HG03439 (cell line): ENCODE measurements at regions not wholly inside any gene's neighbourhood (a gene's known extent, or its start where the extent isn't known, plus 50 kb on each side); places are given as distances from the start of the nearest gene placed in this dataset.
"Not testable (repeated sequence)": the region's sequence is repeated elsewhere in the genome, so short reads cannot be mapped to it uniquely, and the experiment has no call there.

ENCODE experiments used
- ATAC-seq: cut with Tn5 transposase; IDR thresholded peaks from one replicate; pipeline ENCODE4 v1.9.1; 2021; ENCODE audit warnings: mild to moderate bottlenecking, moderate library complexity; ENCODE audit not compliant: unreplicated experiment

GRCh38 chr4:106869551-106869950 is 166.6 kb downstream of the DKK2 start:
- ATAC-seq = no peak

GRCh38 chr4:106868381-106869035 is 167.6 kb downstream of the DKK2 start:
- no peak for ATAC-seq

GRCh38 chr4:106864231-106864630 is 171.9 kb downstream of the DKK2 start:
- no peak for ATAC-seq

DNA sequence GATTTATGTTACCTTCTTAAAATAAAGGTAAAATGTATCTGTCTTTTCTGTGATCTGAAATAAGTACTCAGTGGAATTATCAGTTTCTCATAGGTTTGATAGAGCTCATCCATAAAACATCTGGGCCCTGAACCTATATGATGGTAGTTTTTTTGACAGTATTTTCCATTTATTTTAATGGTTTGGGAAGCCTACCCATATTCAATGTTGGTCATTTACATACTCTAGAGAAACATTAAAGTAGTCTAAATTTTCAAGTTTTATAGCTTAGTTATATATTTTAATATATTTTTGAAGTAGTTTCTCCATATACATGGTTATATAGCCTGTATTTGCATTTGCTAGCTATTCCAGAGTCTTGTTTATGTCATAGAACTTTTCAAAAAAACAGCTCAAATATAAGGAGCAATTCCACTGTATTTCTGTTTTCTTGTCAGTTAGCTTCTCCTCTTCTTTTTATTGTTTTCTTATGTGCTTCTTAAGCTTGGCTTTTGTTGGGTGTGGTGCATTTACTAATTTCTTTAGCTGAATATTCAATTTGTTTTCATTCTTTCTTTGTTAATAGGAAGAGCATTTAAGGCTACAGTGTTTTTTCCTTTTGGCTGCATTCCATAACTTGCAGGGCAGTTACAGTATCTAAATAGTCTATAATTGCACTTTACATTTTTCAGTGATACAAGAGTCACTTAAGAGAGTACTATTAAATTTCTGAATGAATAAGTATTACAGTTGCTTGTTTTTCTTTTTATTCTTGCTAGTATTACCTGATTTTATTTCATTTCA is 181.4 kb downstream of the DKK2 start:
- no peak for ATAC-seq

DNA sequence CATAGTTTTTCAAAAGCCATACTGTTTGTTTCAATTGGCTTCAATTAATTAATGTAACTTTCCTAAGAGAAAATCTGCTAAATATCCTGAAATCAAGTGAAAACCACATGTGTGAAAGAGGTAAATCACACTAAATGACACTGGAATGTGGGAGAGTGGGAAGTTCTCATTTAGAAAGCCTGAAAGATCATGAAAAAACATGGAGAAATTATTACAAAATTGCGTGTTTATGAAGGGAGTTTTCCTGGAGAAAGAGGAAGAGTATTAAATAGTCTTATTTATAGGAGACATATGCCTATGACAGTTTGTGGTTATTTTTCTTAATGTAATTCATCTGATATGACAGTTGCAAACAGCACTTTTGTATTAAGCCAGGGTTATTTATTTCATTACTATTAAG is 183.7 kb downstream of the DKK2 start:
- no peak for ATAC-seq

- ATAC-seq = no peak
Measured at GRCh38 chr4:106851726-106852125, 184.4 kb downstream of the DKK2 start.

DNA sequence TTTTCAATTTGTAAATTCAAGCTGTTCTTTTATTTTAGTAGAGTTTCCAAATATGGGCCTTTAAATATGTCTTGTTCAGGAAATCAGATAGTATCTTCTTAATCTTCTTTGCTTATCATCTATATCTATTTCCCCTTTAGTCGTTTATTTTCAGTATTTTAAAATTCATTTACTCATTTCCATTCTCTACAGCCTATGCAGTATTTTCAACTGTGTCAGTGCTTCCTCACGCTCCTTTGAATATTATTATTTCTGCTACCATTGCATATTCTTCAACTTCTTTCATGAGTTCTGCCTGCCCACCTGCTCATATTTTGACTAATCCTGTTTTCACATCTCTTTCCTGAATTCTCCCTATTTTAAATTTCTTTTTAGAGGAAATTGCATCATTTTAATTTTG is 185.4 kb downstream of the DKK2 start:
- no peak for ATAC-seq

GRCh38 chr4:106835919-106836318 is 200.2 kb downstream of the DKK2 start:
- ATAC-seq = no peak

DNA sequence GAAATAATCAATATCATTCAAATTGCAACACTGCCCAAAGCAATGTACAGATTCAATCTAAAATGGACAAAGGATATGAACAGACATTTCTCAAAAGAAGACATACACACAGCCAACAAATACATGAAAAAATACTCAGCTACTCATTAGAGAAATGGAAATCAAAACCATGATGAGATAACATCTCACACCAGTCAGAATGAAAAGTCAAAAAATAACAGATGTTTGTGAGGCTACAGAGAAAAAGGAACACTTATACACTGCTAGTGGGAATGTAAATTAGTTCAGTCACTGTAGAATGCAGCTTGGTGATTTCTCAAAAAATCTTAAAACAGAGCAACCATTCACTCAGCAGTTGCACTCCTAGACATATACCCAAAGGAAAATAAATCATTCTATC is 205.2 kb downstream of the DKK2 start:
- no peak for ATAC-seq

- ATAC-seq = no peak
Measured at GRCh38 chr4:106818764-106819163, 217.3 kb downstream of the DKK2 start.

DNA sequence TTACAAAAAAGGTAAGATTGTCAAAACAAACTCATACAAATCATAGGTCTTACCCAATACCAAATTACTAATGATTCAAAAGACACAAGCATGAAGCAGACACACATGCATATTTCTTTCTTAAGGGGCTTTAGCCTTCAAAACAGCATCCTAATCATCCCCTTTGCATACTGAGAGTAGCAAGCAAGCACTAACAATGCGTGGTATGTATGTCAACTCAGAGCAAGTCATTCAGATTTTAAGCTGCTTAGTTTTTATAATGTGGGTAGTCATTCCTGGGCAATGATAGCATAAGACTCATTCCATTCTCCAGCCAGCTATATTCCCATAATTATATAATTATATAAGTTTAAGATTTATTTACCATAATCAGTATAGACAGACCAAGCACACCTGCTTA is 219.6 kb downstream of the DKK2 start:
- ATAC-seq = no peak

- ATAC-seq = no peak
Measured at GRCh38 chr4:106810122-106810521, 226.0 kb downstream of the DKK2 start.

- no peak for ATAC-seq
Measured at GRCh38 chr4:106809076-106809475, 227.0 kb downstream of the DKK2 start.

GRCh38 chr4:106806158-106806797 is 229.8 kb downstream of the DKK2 start:
- ATAC-seq = no peak

- no peak for ATAC-seq
Measured at GRCh38 chr4:106803083-106803482, 233.0 kb downstream of the DKK2 start.

DNA sequence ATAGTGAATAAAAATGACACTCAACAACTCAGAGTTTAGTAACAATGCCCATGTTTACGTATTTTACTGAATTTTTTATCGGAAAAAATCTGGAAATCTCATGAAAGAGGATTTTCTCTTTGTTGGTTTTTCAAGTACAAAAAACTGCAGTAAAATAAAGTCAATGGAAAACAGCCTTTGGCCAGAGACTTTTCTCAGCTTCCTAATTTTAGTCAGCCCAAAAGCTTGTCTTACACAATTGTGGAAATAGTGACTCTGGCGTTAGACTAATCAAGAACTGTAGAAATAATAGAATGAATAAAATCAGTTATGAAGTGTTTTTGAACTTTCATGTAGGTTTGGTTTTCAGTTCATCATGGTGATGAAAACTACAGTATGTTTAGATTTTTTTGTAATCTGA is 234.7 kb downstream of the DKK2 start:
- ATAC-seq = no peak

DNA sequence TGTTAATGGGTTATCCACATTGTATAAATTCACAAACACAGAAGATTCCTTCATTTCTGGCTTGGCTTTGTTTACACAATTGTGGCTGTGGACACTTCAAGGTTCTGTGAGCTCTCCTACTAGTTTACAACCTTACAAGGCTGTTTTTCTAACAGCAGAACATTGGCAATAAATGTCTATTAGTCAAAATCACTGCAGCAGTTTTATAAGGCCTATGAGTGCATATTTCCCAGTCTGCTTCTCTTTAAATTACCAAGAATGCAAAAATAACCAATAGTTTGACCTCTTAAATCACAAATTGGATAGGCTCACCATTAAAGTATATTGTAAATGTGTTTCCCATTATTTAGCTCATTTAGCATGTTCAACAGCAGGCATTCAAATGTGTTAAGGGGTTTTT is 239.2 kb downstream of the DKK2 start:
- ATAC-seq = no peak

DNA sequence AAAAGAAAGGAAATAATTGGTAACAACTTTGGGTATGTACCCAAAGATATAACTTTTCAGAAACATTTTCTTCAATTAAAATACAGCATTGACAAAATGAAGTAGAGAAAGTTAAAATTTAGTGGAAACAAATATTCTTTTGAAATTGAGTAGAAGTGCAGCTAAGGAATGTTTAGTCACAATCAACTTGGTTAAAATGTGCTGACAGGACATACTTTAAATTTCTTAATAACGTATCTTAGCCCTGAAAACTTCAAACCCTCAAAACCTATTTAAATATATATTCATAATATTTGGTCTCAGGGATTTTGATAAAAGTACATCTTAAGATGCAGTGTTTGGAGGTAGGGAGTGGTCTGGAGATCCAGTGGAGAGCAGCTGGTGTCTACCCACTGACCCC is 240.8 kb downstream of the DKK2 start:
- no peak for ATAC-seq

DNA sequence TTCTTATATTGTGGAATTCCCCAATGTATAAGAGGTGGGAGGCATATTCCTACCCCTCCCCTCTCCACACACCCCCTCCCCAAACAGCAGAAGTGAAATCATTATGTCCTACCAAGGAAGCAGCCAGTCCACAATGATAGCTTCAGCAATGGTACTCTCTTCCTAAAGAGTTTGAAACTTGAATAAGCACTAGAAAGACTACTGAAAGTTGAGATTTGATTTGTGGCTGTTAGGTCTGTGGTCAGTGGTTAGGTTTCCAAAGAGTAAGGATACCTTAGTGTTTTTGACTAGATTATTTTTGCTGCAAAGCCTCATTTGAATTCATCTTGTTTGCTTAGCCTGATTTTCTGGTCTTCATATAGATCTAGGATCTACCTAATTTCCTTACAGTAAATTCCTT is 242.2 kb downstream of the DKK2 start:
- ATAC-seq = no peak

DNA sequence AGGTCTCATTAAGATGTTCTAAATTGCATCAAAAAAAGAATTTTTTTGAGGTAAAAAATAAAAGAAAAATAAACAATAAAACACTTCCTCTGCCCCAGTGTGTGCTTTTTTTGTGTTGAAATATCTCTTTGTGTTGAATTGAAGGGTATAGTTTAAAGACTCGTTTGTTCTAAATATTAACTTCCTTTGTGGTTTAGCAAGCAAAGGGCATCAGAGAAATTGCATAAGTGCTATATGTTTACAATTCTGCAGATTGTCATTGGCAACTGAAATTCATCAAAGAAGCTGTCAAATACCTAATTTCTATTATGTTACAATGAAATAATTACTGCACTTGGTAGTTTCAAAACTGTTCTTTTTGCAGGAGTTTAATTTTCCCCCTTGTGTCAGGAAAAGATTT is 260.5 kb downstream of the DKK2 start:
- ATAC-seq = no peak

- not testable (repeated sequence) for ATAC-seq
Measured at GRCh38 chr4:106774055-106774454, 262.1 kb downstream of the DKK2 start.
